H1 (cell line): ENCODE measurements at regions not wholly inside any gene's neighbourhood (a gene's known extent, or its start where the extent isn't known, plus 50 kb on each side); places are given as distances from the start of the nearest gene placed in this dataset.

Experiments
- CTCF ChIA-PET: fragments of 300-600 bp; sonication (Branson Sonifier 250); formaldehyde crosslinking; loops from one replicate; lab custom pipeline; 2021; ENCODE audit not compliant: partially characterized antibody; lab: Charles Lee
- POLR2A ChIA-PET: fragments of 300-600 bp; sonication (Branson Sonifier 250); formaldehyde crosslinking; loops from one replicate; lab custom pipeline; 2021; ENCODE audit warnings: inconsistent platforms; ENCODE audit not compliant: partially characterized antibody; lab: Charles Lee
- DNase-seq, 2 experiments: peaks; one replicate each; pipeline versions ENCODE4 v3.0.0 to v3.0.0-alpha.2; 2010 to 2022; ENCODE audit warnings: low spot score in 2 of 2, low read depth in 1 of 2, mixed read lengths in 1 of 2
- FAIRE-seq: peaks from 2 replicates; lab custom pipeline; 2011; peaks lifted over from hg19 to GRCh38; lab: Jason Lieb, UNC
- H2AFZ ChIP-seq: 2 replicates; pipeline ENCODE4 v1.8.1; 2012; ENCODE audit warnings: low read length, inconsistent platforms
- H2AK5ac ChIP-seq: 2 replicates; pipeline ENCODE4 v1.6.1; 2013; ENCODE audit warnings: low read depth, low read length
- H2BK120ac ChIP-seq: replicated peaks from 2 replicates; pipeline ENCODE3; 2013; ENCODE audit warnings: low read depth, low read length, inconsistent platforms
- H2BK12ac ChIP-seq: 2 replicates; pipeline ENCODE4 v1.6.1; 2013; ENCODE audit warnings: low read depth, low read length
- H2BK15ac ChIP-seq: 2 replicates; pipeline ENCODE4 v1.6.1; 2013; ENCODE audit warnings: low read length
- H2BK20ac ChIP-seq: 2 replicates; pipeline ENCODE4 v1.6.1; 2013; ENCODE audit warnings: low read length
- H2BK5ac ChIP-seq: 2 replicates; pipeline ENCODE4 v1.6.1; 2013; ENCODE audit warnings: low read depth, low read length
- H3K14ac ChIP-seq: 2 replicates; pipeline ENCODE4 v1.6.1; 2013; ENCODE audit warnings: inconsistent platforms; ENCODE audit not compliant: insufficient read length
- H3K18ac ChIP-seq: 2 replicates; pipeline ENCODE4 v1.6.1; 2013; ENCODE audit warnings: low read length; ENCODE audit errors: extremely low read depth
- H3K23ac ChIP-seq: 2 replicates; pipeline ENCODE4 v1.6.1; 2013; ENCODE audit warnings: inconsistent platforms; ENCODE audit not compliant: insufficient read length
- H3K23me2 ChIP-seq: 2 replicates; pipeline ENCODE4 v1.6.1; 2013; ENCODE audit warnings: low read depth, low read length
- H3K27ac ChIP-seq: 2 replicates; pipeline ENCODE4 v1.6.1; 2011; ENCODE audit warnings: low read depth, low read length, inconsistent platforms
- H3K27me3 ChIP-seq, 4 experiments: replicated peaks in 1 of 4; 1 replicate in 1 of 4; 2 replicates in 3 of 4; pipeline versions ENCODE4 v1.6.1 to v1.8.1; 2011 to 2013; ENCODE audit warnings: low read length in 3 of 4, mild to moderate bottlenecking in 3 of 4, inconsistent platforms in 2 of 4, mixed read lengths in 2 of 4, moderate library complexity in 1 of 4; ENCODE audit not compliant: control insufficient read depth in 3 of 4, insufficient read depth in 3 of 4; ENCODE audit errors: extremely low read depth in 1 of 4
- H3K36me3 ChIP-seq, 4 experiments: 2 replicates each; pipeline versions ENCODE4 v1.6.1 to v1.8.1; 2011 to 2013; ENCODE audit warnings: mild to moderate bottlenecking in 4 of 4, low read length in 3 of 4, moderate library complexity in 2 of 4, control low read depth in 1 of 4, inconsistent platforms in 1 of 4; ENCODE audit not compliant: insufficient read depth in 4 of 4, control insufficient read depth in 2 of 4
- H3K4ac ChIP-seq: replicated peaks from 2 replicates; pipeline ENCODE3; 2013; ENCODE audit warnings: low read length, low read depth, mixed read lengths, inconsistent platforms; ENCODE audit not compliant: insufficient read length
- H3K4me1 ChIP-seq, 4 experiments: replicated peaks in 1 of 4; 1 replicate in 1 of 4; 2 replicates in 3 of 4; pipeline versions ENCODE4 v1.6.1 to v1.8.1; 2011 to 2013; ENCODE audit warnings: low read length in 3 of 4, inconsistent platforms in 2 of 4, mixed read lengths in 1 of 4; ENCODE audit not compliant: insufficient read depth in 4 of 4, control insufficient read depth in 3 of 4
- H3K4me2 ChIP-seq, 2 experiments: 2 replicates each; pipeline versions ENCODE4 v1.6.1 to v1.8.1; 2011 to 2013; ENCODE audit warnings: low read depth in 2 of 2, low read length in 2 of 2, control low read depth in 1 of 2, inconsistent platforms in 1 of 2, mild to moderate bottlenecking in 1 of 2; ENCODE audit not compliant: insufficient read depth in 1 of 2
- H3K4me3 ChIP-seq, 4 experiments: fragments of 200-600, 300-600 bp in 1 of 4; sonication (generic), shearing (Covaris generic), sonication (Bioruptor Twin) in 1 of 4; 2 replicates each; pipeline versions ENCODE4 v1.5.1 to v1.8.1; 2011 to 2016; ENCODE audit warnings: low read length in 4 of 4, low read depth in 3 of 4, control low read depth in 2 of 4, inconsistent platforms in 2 of 4, mild to moderate bottlenecking in 2 of 4, mixed read lengths in 1 of 4, moderate library complexity in 1 of 4; ENCODE audit not compliant: insufficient read depth in 2 of 4; ENCODE audit errors: extremely low read depth in 1 of 4
- H3K56ac ChIP-seq: replicated peaks from 2 replicates; pipeline ENCODE3; 2013; ENCODE audit warnings: low read depth, mild to moderate bottlenecking, mixed read lengths, low read length, inconsistent platforms; ENCODE audit not compliant: insufficient read length
- H3K79me1 ChIP-seq: 2 replicates; pipeline ENCODE4 v1.6.1; 2013; ENCODE audit warnings: low read depth, low read length, control low read depth
- H3K79me2 ChIP-seq, 2 experiments: 2 replicates each; pipeline versions ENCODE4 v1.6.1 to v1.8.1; 2012 to 2013; ENCODE audit warnings: low read length in 2 of 2, mild to moderate bottlenecking in 2 of 2, inconsistent platforms in 1 of 2; ENCODE audit not compliant: insufficient read depth in 2 of 2, control insufficient read depth in 1 of 2
- H3K9ac ChIP-seq, 4 experiments: replicated peaks in 1 of 4; 1 replicate in 1 of 4; 2 replicates in 3 of 4; pipeline versions ENCODE4 v1.6.1 to v1.8.1; 2011 to 2013; ENCODE audit warnings: low read depth in 3 of 4, low read length in 3 of 4, control low read depth in 2 of 4, mild to moderate bottlenecking in 2 of 4, moderate library complexity in 2 of 4, inconsistent platforms in 1 of 4; ENCODE audit errors: extremely low read depth in 1 of 4
- H3K9me3 ChIP-seq, 2 experiments: 2 replicates each; pipeline versions ENCODE4 v1.6.1 to v1.8.1; 2012 to 2013; ENCODE audit warnings: mild to moderate bottlenecking in 2 of 2, moderate library complexity in 2 of 2, control low read depth in 1 of 2, inconsistent platforms in 1 of 2, low read depth in 1 of 2, low read length in 1 of 2, mixed read lengths in 1 of 2; ENCODE audit not compliant: insufficient read depth in 2 of 2
- H4K20me1 ChIP-seq, 2 experiments: replicated peaks in 1 of 2; 2 replicates each; pipeline versions ENCODE3 to v1.8.1; 2011 to 2013; ENCODE audit warnings: inconsistent platforms in 2 of 2, low read length in 2 of 2, mild to moderate bottlenecking in 1 of 2; ENCODE audit not compliant: insufficient read depth in 2 of 2, control insufficient read depth in 1 of 2
- H4K5ac ChIP-seq: 2 replicates; pipeline ENCODE4 v1.6.1; 2013; ENCODE audit warnings: low read length, low read depth, mixed read lengths, inconsistent platforms; ENCODE audit not compliant: insufficient read length
- H4K8ac ChIP-seq: 2 replicates; pipeline ENCODE4 v1.8.0; 2013; ENCODE audit warnings: mild to moderate bottlenecking, moderate library complexity, low read length, inconsistent platforms; ENCODE audit not compliant: insufficient read depth; ENCODE audit errors: extremely low read depth
- H4K91ac ChIP-seq: replicated peaks from 2 replicates; pipeline ENCODE3; 2013; ENCODE audit warnings: low read length, mixed read lengths, inconsistent platforms; ENCODE audit not compliant: insufficient read length
- ATF2 ChIP-seq: IDR thresholded peaks from 2 replicates; pipeline ENCODE4 v1.6.1; 2012; ENCODE audit warnings: low read length, inconsistent platforms
- ATF3 ChIP-seq: IDR thresholded peaks from 2 replicates; pipeline ENCODE4 v1.6.1; 2011; ENCODE audit warnings: low read depth, mild to moderate bottlenecking, low read length; ENCODE audit not compliant: insufficient read depth
- BCL11A ChIP-seq, 2 experiments: IDR thresholded peaks; one replicate each; pipeline ENCODE4 v1.6.1; 2011; ENCODE audit warnings: low read depth in 2 of 2, low read length in 2 of 2, mild to moderate bottlenecking in 2 of 2
- CBX8 ChIP-seq: fragments of 300-800, 300-1000 bp; sonication (generic); IDR thresholded peaks from 2 replicates; pipeline ENCODE4 v1.7.1; 2016; ENCODE audit warnings: low read depth, low read length, borderline replicate concordance
- EP300 ChIP-seq, 2 experiments: IDR thresholded peaks; 1 replicate in 1 of 2; 2 replicates in 1 of 2; pipeline ENCODE4 v1.6.1; 2011 to 2012; ENCODE audit warnings: low read depth in 2 of 2, low read length in 2 of 2, mild to moderate bottlenecking in 2 of 2, borderline replicate concordance in 1 of 2, inconsistent platforms in 1 of 2, moderate library complexity in 1 of 2
- GABPA ChIP-seq: IDR thresholded peaks from 2 replicates; pipeline ENCODE4 v1.6.1; 2011; ENCODE audit warnings: mild to moderate bottlenecking, low read length, moderate library complexity, borderline replicate concordance; ENCODE audit not compliant: insufficient read depth
- KDM1A ChIP-seq: fragments of 200-600, 300-600 bp; sonication (generic); IDR thresholded peaks from 2 replicates; pipeline ENCODE4 v1.7.1; 2016; ENCODE audit warnings: mild to moderate bottlenecking, low read length, borderline replicate concordance
- KDM5A ChIP-seq: fragments of 200-600 bp; IDR thresholded peaks from 2 replicates; pipeline ENCODE4 v1.7.1; 2012; ENCODE audit warnings: mild to moderate bottlenecking, low read length, inconsistent platforms, mixed read lengths
- RXRA ChIP-seq: IDR thresholded peaks from 2 replicates; pipeline ENCODE4 v1.6.1; 2011; ENCODE audit warnings: low read depth, mild to moderate bottlenecking, low read length, moderate library complexity; ENCODE audit not compliant: insufficient read depth
- SIN3A ChIP-seq, 2 experiments: IDR thresholded peaks in 1 of 2; conservative IDR thresholded peaks in 1 of 2; 2 replicates each; pipeline ENCODE4 v1.6.1; 2011 to 2012; ENCODE audit warnings: low read length in 2 of 2, improper control_type of control experiment in 1 of 2, low read depth in 1 of 2, mild to moderate bottlenecking in 1 of 2
- SP2 ChIP-seq: IDR thresholded peaks from 2 replicates; pipeline ENCODE4 v1.6.1; 2012; ENCODE audit warnings: mild to moderate bottlenecking, low read length, inconsistent platforms
- TCF12 ChIP-seq: IDR thresholded peaks from 2 replicates; pipeline ENCODE4 v1.6.1; 2011; ENCODE audit warnings: low read depth, mild to moderate bottlenecking, low read length
- YY1 ChIP-seq: IDR thresholded peaks from 2 replicates; pipeline ENCODE4 v1.6.1; 2011; ENCODE audit warnings: low read depth, mild to moderate bottlenecking, low read length
- WGBS, 2 experiments: shearing (Covaris generic) in 1 of 2; methylation state at CpG; one replicate each; pipeline versions ENCODE4 v1.1.6 to v1.1.7; 2013 to 2015; ENCODE audit warnings: low lambda C conversion rate in 2 of 2, mixed read lengths in 2 of 2, inconsistent platforms in 1 of 2, low coverage in 1 of 2, missing lambda C conversion rate in 1 of 2; ENCODE audit not compliant: insufficient replicate concordance in 2 of 2, insufficient coverage in 1 of 2, insufficient read length in 1 of 2; ENCODE audit errors: extremely low coverage in 1 of 2, missing lambda C conversion rate in 1 of 2; 5-methylcytosine and 5-hydroxymethylcytosine counted together

- Histone ChIP-seq H3K4me3 (no peak overlapping the region), H3K18ac (no peak overlapping the region), H3K79me1 (no peaks in the 10 kb centered on the region), H2BK120ac (no peak overlapping the region), H4K20me1 (no peaks in the 10 kb centered on the region), H3K4ac (no peak overlapping the region), H2AK5ac (no peak overlapping the region), H3K9me3 (no peaks in the 10 kb centered on the region), H3K23me2 (no peaks in the 10 kb centered on the region), H4K8ac (no peak overlapping the region), H4K5ac (no peak overlapping the region), H3K56ac (no peak overlapping the region), H3K9ac (no peak overlapping the region), H2BK20ac (no peak overlapping the region), H3K27ac (no peak overlapping the region), H3K36me3 (no peaks in the 10 kb centered on the region), H2BK12ac (no peak overlapping the region), H4K91ac (no peak overlapping the region), H3K23ac (no peak overlapping the region), H2BK15ac (no peak overlapping the region), H3K4me2 (no peak overlapping the region), H2AFZ (no peak overlapping the region), H3K14ac (no peak overlapping the region), H3K4me1 (no peaks in the 10 kb centered on the region), H3K79me2 (no peaks in the 10 kb centered on the region), H3K27me3 (no peaks in the 10 kb centered on the region), H2BK5ac (no peak overlapping the region)
- no peak for DNase-seq
- ChIA-PET POLR2A (no interaction called here), CTCF (no interaction called here)
- 88% methylated on average over 2 of the region's 2 CpGs; no CpG with 5 or more reads in 1 of the 2 experiments for WGBS, 2 experiments
- FAIRE-seq, result no peak
- TF ChIP-seq CBX8, result no peak
- no peak for TF ChIP-seq KDM1A
- no peak for TF ChIP-seq GABPA
- no peak for TF ChIP-seq EP300 (IDR thresholded peaks at IDR 0.05; ENCODE audit: borderline replicate concordance in 1 of 2, low read depth in 2 of 2, low read length in 2 of 2)
- no peak for TF ChIP-seq BCL11A (IDR thresholded peaks at IDR 0.05; ENCODE audit: low read depth in 2 of 2, low read length in 2 of 2)
- TF ChIP-seq ATF2, result no peak
- no peak for TF ChIP-seq SIN3A (conservative IDR thresholded peaks at IDR 0.05 in 1 of 2, IDR thresholded peaks at IDR 0.05 in 1 of 2; ENCODE audit: low read depth in 1 of 2, low read length in 2 of 2)
- no peak for TF ChIP-seq YY1
- no peak for TF ChIP-seq KDM5A
- TF ChIP-seq ATF3, result no peak
- TF ChIP-seq RXRA, result no peak
- no peak for TF ChIP-seq TCF12
- TF ChIP-seq SP2, result no peak
Measured at GRCh38 chr18:44543387-44543786, 137.3 kb upstream of the SETBP1 start.
